H1 (cell line): ENCODE measurements at regions not wholly inside any gene's neighbourhood (a gene's known extent, or its start where the extent isn't known, plus 50 kb on each side); places are given as distances from the start of the nearest gene placed in this dataset.

Experiments used
- CTCF ChIA-PET: fragments of 300-600 bp; sonication (Branson Sonifier 250); formaldehyde crosslinking; loops from one replicate; lab custom pipeline; 2021; ENCODE audit not compliant: partially characterized antibody; lab: Charles Lee
- POLR2A ChIA-PET: fragments of 300-600 bp; sonication (Branson Sonifier 250); formaldehyde crosslinking; loops from one replicate; lab custom pipeline; 2021; ENCODE audit warnings: inconsistent platforms; ENCODE audit not compliant: partially characterized antibody; lab: Charles Lee
- DNase-seq, 2 experiments: peaks; one replicate each; pipeline versions ENCODE4 v3.0.0 to v3.0.0-alpha.2; 2010 to 2022; ENCODE audit warnings: low spot score in 2 of 2, low read depth in 1 of 2, mixed read lengths in 1 of 2
- FAIRE-seq: peaks from 2 replicates; lab custom pipeline; 2011; peaks lifted over from hg19 to GRCh38; lab: Jason Lieb, UNC
- H2AFZ ChIP-seq: 2 replicates; pipeline ENCODE4 v1.8.1; 2012; ENCODE audit warnings: low read length, inconsistent platforms
- H2AK5ac ChIP-seq: 2 replicates; pipeline ENCODE4 v1.6.1; 2013; ENCODE audit warnings: low read depth, low read length
- H2BK120ac ChIP-seq: replicated peaks from 2 replicates; pipeline ENCODE3; 2013; ENCODE audit warnings: low read depth, low read length, inconsistent platforms
- H2BK12ac ChIP-seq: 2 replicates; pipeline ENCODE4 v1.6.1; 2013; ENCODE audit warnings: low read depth, low read length
- H2BK15ac ChIP-seq: 2 replicates; pipeline ENCODE4 v1.6.1; 2013; ENCODE audit warnings: low read length
- H2BK20ac ChIP-seq: 2 replicates; pipeline ENCODE4 v1.6.1; 2013; ENCODE audit warnings: low read length
- H2BK5ac ChIP-seq: 2 replicates; pipeline ENCODE4 v1.6.1; 2013; ENCODE audit warnings: low read depth, low read length
- H3K14ac ChIP-seq: 2 replicates; pipeline ENCODE4 v1.6.1; 2013; ENCODE audit warnings: inconsistent platforms; ENCODE audit not compliant: insufficient read length
- H3K18ac ChIP-seq: 2 replicates; pipeline ENCODE4 v1.6.1; 2013; ENCODE audit warnings: low read length; ENCODE audit errors: extremely low read depth
- H3K23ac ChIP-seq: 2 replicates; pipeline ENCODE4 v1.6.1; 2013; ENCODE audit warnings: inconsistent platforms; ENCODE audit not compliant: insufficient read length
- H3K23me2 ChIP-seq: 2 replicates; pipeline ENCODE4 v1.6.1; 2013; ENCODE audit warnings: low read depth, low read length
- H3K27ac ChIP-seq: 2 replicates; pipeline ENCODE4 v1.6.1; 2011; ENCODE audit warnings: low read depth, low read length, inconsistent platforms
- H3K27me3 ChIP-seq, 4 experiments: replicated peaks in 1 of 4; 1 replicate in 1 of 4; 2 replicates in 3 of 4; pipeline versions ENCODE4 v1.6.1 to v1.8.1; 2011 to 2013; ENCODE audit warnings: low read length in 3 of 4, mild to moderate bottlenecking in 3 of 4, inconsistent platforms in 2 of 4, mixed read lengths in 2 of 4, moderate library complexity in 1 of 4; ENCODE audit not compliant: control insufficient read depth in 3 of 4, insufficient read depth in 3 of 4; ENCODE audit errors: extremely low read depth in 1 of 4
- H3K36me3 ChIP-seq, 4 experiments: 2 replicates each; pipeline versions ENCODE4 v1.6.1 to v1.8.1; 2011 to 2013; ENCODE audit warnings: mild to moderate bottlenecking in 4 of 4, low read length in 3 of 4, moderate library complexity in 2 of 4, control low read depth in 1 of 4, inconsistent platforms in 1 of 4; ENCODE audit not compliant: insufficient read depth in 4 of 4, control insufficient read depth in 2 of 4
- H3K4ac ChIP-seq: replicated peaks from 2 replicates; pipeline ENCODE3; 2013; ENCODE audit warnings: low read length, low read depth, mixed read lengths, inconsistent platforms; ENCODE audit not compliant: insufficient read length
- H3K4me1 ChIP-seq, 4 experiments: replicated peaks in 1 of 4; 1 replicate in 1 of 4; 2 replicates in 3 of 4; pipeline versions ENCODE4 v1.6.1 to v1.8.1; 2011 to 2013; ENCODE audit warnings: low read length in 3 of 4, inconsistent platforms in 2 of 4, mixed read lengths in 1 of 4; ENCODE audit not compliant: insufficient read depth in 4 of 4, control insufficient read depth in 3 of 4
- H3K4me2 ChIP-seq, 2 experiments: 2 replicates each; pipeline versions ENCODE4 v1.6.1 to v1.8.1; 2011 to 2013; ENCODE audit warnings: low read depth in 2 of 2, low read length in 2 of 2, control low read depth in 1 of 2, inconsistent platforms in 1 of 2, mild to moderate bottlenecking in 1 of 2; ENCODE audit not compliant: insufficient read depth in 1 of 2
- H3K4me3 ChIP-seq, 4 experiments: fragments of 200-600, 300-600 bp in 1 of 4; sonication (generic), shearing (Covaris generic), sonication (Bioruptor Twin) in 1 of 4; 2 replicates each; pipeline versions ENCODE4 v1.5.1 to v1.8.1; 2011 to 2016; ENCODE audit warnings: low read length in 4 of 4, low read depth in 3 of 4, control low read depth in 2 of 4, inconsistent platforms in 2 of 4, mild to moderate bottlenecking in 2 of 4, mixed read lengths in 1 of 4, moderate library complexity in 1 of 4; ENCODE audit not compliant: insufficient read depth in 2 of 4; ENCODE audit errors: extremely low read depth in 1 of 4
- H3K56ac ChIP-seq: replicated peaks from 2 replicates; pipeline ENCODE3; 2013; ENCODE audit warnings: low read depth, mild to moderate bottlenecking, mixed read lengths, low read length, inconsistent platforms; ENCODE audit not compliant: insufficient read length
- H3K79me1 ChIP-seq: 2 replicates; pipeline ENCODE4 v1.6.1; 2013; ENCODE audit warnings: low read depth, low read length, control low read depth
- H3K79me2 ChIP-seq, 2 experiments: 2 replicates each; pipeline versions ENCODE4 v1.6.1 to v1.8.1; 2012 to 2013; ENCODE audit warnings: low read length in 2 of 2, mild to moderate bottlenecking in 2 of 2, inconsistent platforms in 1 of 2; ENCODE audit not compliant: insufficient read depth in 2 of 2, control insufficient read depth in 1 of 2
- H3K9ac ChIP-seq, 4 experiments: replicated peaks in 1 of 4; 1 replicate in 1 of 4; 2 replicates in 3 of 4; pipeline versions ENCODE4 v1.6.1 to v1.8.1; 2011 to 2013; ENCODE audit warnings: low read depth in 3 of 4, low read length in 3 of 4, control low read depth in 2 of 4, mild to moderate bottlenecking in 2 of 4, moderate library complexity in 2 of 4, inconsistent platforms in 1 of 4; ENCODE audit errors: extremely low read depth in 1 of 4
- H3K9me3 ChIP-seq, 2 experiments: 2 replicates each; pipeline versions ENCODE4 v1.6.1 to v1.8.1; 2012 to 2013; ENCODE audit warnings: mild to moderate bottlenecking in 2 of 2, moderate library complexity in 2 of 2, control low read depth in 1 of 2, inconsistent platforms in 1 of 2, low read depth in 1 of 2, low read length in 1 of 2, mixed read lengths in 1 of 2; ENCODE audit not compliant: insufficient read depth in 2 of 2
- H4K20me1 ChIP-seq, 2 experiments: replicated peaks in 1 of 2; 2 replicates each; pipeline versions ENCODE3 to v1.8.1; 2011 to 2013; ENCODE audit warnings: inconsistent platforms in 2 of 2, low read length in 2 of 2, mild to moderate bottlenecking in 1 of 2; ENCODE audit not compliant: insufficient read depth in 2 of 2, control insufficient read depth in 1 of 2
- H4K5ac ChIP-seq: 2 replicates; pipeline ENCODE4 v1.6.1; 2013; ENCODE audit warnings: low read length, low read depth, mixed read lengths, inconsistent platforms; ENCODE audit not compliant: insufficient read length
- H4K8ac ChIP-seq: 2 replicates; pipeline ENCODE4 v1.8.0; 2013; ENCODE audit warnings: mild to moderate bottlenecking, moderate library complexity, low read length, inconsistent platforms; ENCODE audit not compliant: insufficient read depth; ENCODE audit errors: extremely low read depth
- H4K91ac ChIP-seq: replicated peaks from 2 replicates; pipeline ENCODE3; 2013; ENCODE audit warnings: low read length, mixed read lengths, inconsistent platforms; ENCODE audit not compliant: insufficient read length
- ATF2 ChIP-seq: IDR thresholded peaks from 2 replicates; pipeline ENCODE4 v1.6.1; 2012; ENCODE audit warnings: low read length, inconsistent platforms
- ATF3 ChIP-seq: IDR thresholded peaks from 2 replicates; pipeline ENCODE4 v1.6.1; 2011; ENCODE audit warnings: low read depth, mild to moderate bottlenecking, low read length; ENCODE audit not compliant: insufficient read depth
- CEBPB ChIP-seq: IDR thresholded peaks from 2 replicates; pipeline ENCODE4 v1.6.1; 2012; ENCODE audit warnings: low read depth, low read length
- E2F6 ChIP-seq: IDR thresholded peaks from 2 replicates; pipeline ENCODE4 v1.6.1; 2012; ENCODE audit warnings: inconsistent platforms
- JUND ChIP-seq: IDR thresholded peaks from 2 replicates; pipeline ENCODE4 v1.6.1; 2011; ENCODE audit warnings: mild to moderate bottlenecking, improper control_type of control experiment, low read length
- KDM4A ChIP-seq: IDR thresholded peaks from one replicate; pipeline ENCODE4 v1.7.1; 2012; ENCODE audit warnings: low read depth, mild to moderate bottlenecking, moderate library complexity, low read length, inconsistent platforms; ENCODE audit not compliant: severe bottlenecking
- PHF8 ChIP-seq: fragments of 200-600 bp; sonication (generic); conservative IDR thresholded peaks from 2 replicates; pipeline ENCODE4 v1.7.1; 2012; ENCODE audit warnings: low read depth, mild to moderate bottlenecking, inconsistent platforms, low read length, moderate library complexity
- POLR2AphosphoS5 ChIP-seq: IDR thresholded peaks from 2 replicates; pipeline ENCODE4 v1.6.1; 2011; ENCODE audit warnings: low read depth, low read length
- RNF2 ChIP-seq: fragments of 200-900, 300-1000 bp; sonication (generic); IDR thresholded peaks from 2 replicates; pipeline ENCODE4 v1.7.1; 2016; ENCODE audit warnings: borderline replicate concordance, low read depth, mild to moderate bottlenecking, antibody characterized with exemption, low read length; ENCODE audit not compliant: poor library complexity, severe bottlenecking; ENCODE audit errors: missing control alignments
- SIRT6 ChIP-seq: IDR thresholded peaks from one replicate; pipeline ENCODE4 v1.7.1; 2012; ENCODE audit warnings: low read length, inconsistent platforms
- TAF7 ChIP-seq: optimal IDR thresholded peaks from 2 replicates; pipeline ENCODE3; 2011; ENCODE audit warnings: low read depth, mild to moderate bottlenecking, inconsistent platforms, low read length, moderate library complexity, borderline replicate concordance
- WGBS, 2 experiments: shearing (Covaris generic) in 1 of 2; methylation state at CpG; one replicate each; pipeline versions ENCODE4 v1.1.6 to v1.1.7; 2013 to 2015; ENCODE audit warnings: low lambda C conversion rate in 2 of 2, mixed read lengths in 2 of 2, inconsistent platforms in 1 of 2, low coverage in 1 of 2, missing lambda C conversion rate in 1 of 2; ENCODE audit not compliant: insufficient replicate concordance in 2 of 2, insufficient coverage in 1 of 2, insufficient read length in 1 of 2; ENCODE audit errors: extremely low coverage in 1 of 2, missing lambda C conversion rate in 1 of 2; 5-methylcytosine and 5-hydroxymethylcytosine counted together

- DNase-seq (no peak), FAIRE-seq (no peak)
- H2AK5ac ChIP-seq = no peak overlapping the region
- no peak overlapping the region for H3K4me2 ChIP-seq
- H3K56ac ChIP-seq = no peak overlapping the region
- peak overlapping the region; percentile 55; the same call in 1 of the 2 replicates for H2BK15ac ChIP-seq
- no peak overlapping the region for H2BK20ac ChIP-seq
- no peak overlapping the region for H3K23ac ChIP-seq
- no peaks in the 10 kb centered on the region for H3K23me2 ChIP-seq
- no peaks in the 10 kb centered on the region for H3K79me1 ChIP-seq
- no peak overlapping the region for H2BK120ac ChIP-seq
- no peak overlapping the region for H3K4me3 ChIP-seq
- H3K9me3 ChIP-seq = no peaks in the 10 kb centered on the region
- H4K5ac ChIP-seq = no peak overlapping the region
- H2BK5ac ChIP-seq = no peak overlapping the region
- H3K18ac ChIP-seq = no peak overlapping the region
- H3K4ac ChIP-seq = no peak overlapping the region
- H4K8ac ChIP-seq = no peak overlapping the region
- H4K20me1 ChIP-seq = no peaks in the 10 kb centered on the region
- H4K91ac ChIP-seq = no peak overlapping the region
- no peaks in the 10 kb centered on the region for H3K36me3 ChIP-seq
- ChIA-PET POLR2A (no interaction called here), CTCF (interaction anchor here (0.6 to 3.6 kb wide), 3 partner anchors 11 to 729 kb away, joined by 3 to 12 read pairs (median 4); no protein-coding TSS in a partner anchor)
- no peaks in the 10 kb centered on the region; a peak in 1 of 7 replicates for H3K27me3 ChIP-seq
- no peak overlapping the region for H2AFZ ChIP-seq
- no peak overlapping the region for H3K14ac ChIP-seq
- 88% methylated on average over 1 of the region's 1 CpG; no CpG with 5 or more reads in 1 of the 2 experiments for WGBS, 2 experiments
- no peak overlapping the region for H3K27ac ChIP-seq
- H3K9ac ChIP-seq = no peak overlapping the region
- H2BK12ac ChIP-seq = no peak overlapping the region
- H3K4me1 ChIP-seq = peaks cover 0 to 7% (median 2%) of the 10 kb centered on the region in 4 experiments; a peak in 3 of 7 replicates
- no peaks in the 10 kb centered on the region for H3K79me2 ChIP-seq
- no peak for TF ChIP-seq E2F6
- TF ChIP-seq JUND = no peak
- TF ChIP-seq ATF2 = no peak
- no peak for TF ChIP-seq KDM4A
- no peak for TF ChIP-seq ATF3
- TF ChIP-seq RNF2 = no peak
- TF ChIP-seq SIRT6 = no peak
- TF ChIP-seq TAF7 = no peak
- no peak for TF ChIP-seq PHF8
- no peak for TF ChIP-seq CEBPB
- TF ChIP-seq POLR2AphosphoS5 = no peak
These were observed 169.3 kb upstream of the ZC3H12A start for GRCh38 chr1:37305108-37305507.
